WERI-Rb-1 (cell line): ENCODE measurements at regions not wholly inside any gene's neighbourhood (a gene's known extent, or its start where the extent isn't known, plus 50 kb on each side); places are given as distances from the start of the nearest gene placed in this dataset.

Source experiments
- DNase-seq: peaks from one replicate; pipeline ENCODE4 v3.0.0-alpha.2; 2020
- H3K27ac ChIP-seq: fragments of 250-450 bp; sonication (Bioruptor Pico); 2 replicates; pipeline ENCODE4 v1.5.1; 2020; ENCODE audit warnings: mild to moderate bottlenecking, moderate library complexity
- H3K27me3 ChIP-seq: fragments of 250-450 bp; sonication (Bioruptor Pico); 2 replicates; pipeline ENCODE4 v1.5.1; 2021; ENCODE audit warnings: mild to moderate bottlenecking, low read depth, moderate library complexity; ENCODE audit not compliant: insufficient read depth, severe bottlenecking
- H3K36me3 ChIP-seq: fragments of 250-450 bp; sonication (Bioruptor Pico); 2 replicates; pipeline ENCODE4 v1.5.1; 2020; ENCODE audit warnings: mild to moderate bottlenecking, moderate library complexity
- H3K4me3 ChIP-seq: 2 replicates; pipeline ENCODE4 v1.5.1; 2011; ENCODE audit warnings: low read depth, mild to moderate bottlenecking, control low read depth, low read length
- H3K9me3 ChIP-seq: fragments of 250-450 bp; sonication (Bioruptor Pico); 2 replicates; pipeline ENCODE4 v1.5.1; 2021; ENCODE audit warnings: mild to moderate bottlenecking, moderate library complexity; ENCODE audit not compliant: severe bottlenecking
- TF ChIP-seq, protein P1 (sequence below): IDR thresholded peaks from 2 replicates; pipeline ENCODE4 v1.5.1; 2011; ENCODE audit warnings: low read depth, mild to moderate bottlenecking, control low read depth, inconsistent platforms, low read length

DNA sequence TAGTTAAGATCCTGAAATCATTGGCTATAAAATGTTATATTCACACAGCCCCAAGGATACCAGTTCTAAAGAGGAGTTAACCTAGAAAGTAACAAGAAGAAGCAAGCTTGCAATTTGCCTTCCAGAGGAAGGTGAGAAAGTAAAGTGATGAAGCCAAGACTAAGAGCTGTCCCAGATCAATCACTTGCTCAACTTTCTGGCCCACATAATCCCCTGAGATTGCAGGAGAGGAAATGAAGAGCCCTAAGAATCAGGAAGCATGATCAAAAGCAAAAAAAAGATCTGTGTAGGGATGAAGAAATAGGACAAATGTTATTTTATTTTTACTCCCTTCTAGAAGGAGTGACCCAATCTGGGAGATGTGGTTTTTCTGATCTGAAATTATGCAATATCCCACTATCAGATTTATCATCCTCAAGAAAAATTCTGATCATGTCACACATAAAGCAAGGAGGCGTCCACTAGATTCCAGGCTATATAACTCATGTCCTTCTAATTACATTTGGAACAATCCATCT, 180.3 kb upstream of the GUCY1A2 start:
- DNase-seq: no peak
- no peaks in the 10 kb centered on the region for H3K27me3 ChIP-seq
- TF ChIP-seq, protein P1, sequence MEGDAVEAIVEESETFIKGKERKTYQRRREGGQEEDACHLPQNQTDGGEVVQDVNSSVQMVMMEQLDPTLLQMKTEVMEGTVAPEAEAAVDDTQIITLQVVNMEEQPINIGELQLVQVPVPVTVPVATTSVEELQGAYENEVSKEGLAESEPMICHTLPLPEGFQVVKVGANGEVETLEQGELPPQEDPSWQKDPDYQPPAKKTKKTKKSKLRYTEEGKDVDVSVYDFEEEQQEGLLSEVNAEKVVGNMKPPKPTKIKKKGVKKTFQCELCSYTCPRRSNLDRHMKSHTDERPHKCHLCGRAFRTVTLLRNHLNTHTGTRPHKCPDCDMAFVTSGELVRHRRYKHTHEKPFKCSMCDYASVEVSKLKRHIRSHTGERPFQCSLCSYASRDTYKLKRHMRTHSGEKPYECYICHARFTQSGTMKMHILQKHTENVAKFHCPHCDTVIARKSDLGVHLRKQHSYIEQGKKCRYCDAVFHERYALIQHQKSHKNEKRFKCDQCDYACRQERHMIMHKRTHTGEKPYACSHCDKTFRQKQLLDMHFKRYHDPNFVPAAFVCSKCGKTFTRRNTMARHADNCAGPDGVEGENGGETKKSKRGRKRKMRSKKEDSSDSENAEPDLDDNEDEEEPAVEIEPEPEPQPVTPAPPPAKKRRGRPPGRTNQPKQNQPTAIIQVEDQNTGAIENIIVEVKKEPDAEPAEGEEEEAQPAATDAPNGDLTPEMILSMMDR: no peak
- H3K27ac ChIP-seq: no peak overlapping the region
- no peaks in the 10 kb centered on the region for H3K36me3 ChIP-seq
- H3K4me3 ChIP-seq: no peak overlapping the region
- no peaks in the 10 kb centered on the region for H3K9me3 ChIP-seq

DNA sequence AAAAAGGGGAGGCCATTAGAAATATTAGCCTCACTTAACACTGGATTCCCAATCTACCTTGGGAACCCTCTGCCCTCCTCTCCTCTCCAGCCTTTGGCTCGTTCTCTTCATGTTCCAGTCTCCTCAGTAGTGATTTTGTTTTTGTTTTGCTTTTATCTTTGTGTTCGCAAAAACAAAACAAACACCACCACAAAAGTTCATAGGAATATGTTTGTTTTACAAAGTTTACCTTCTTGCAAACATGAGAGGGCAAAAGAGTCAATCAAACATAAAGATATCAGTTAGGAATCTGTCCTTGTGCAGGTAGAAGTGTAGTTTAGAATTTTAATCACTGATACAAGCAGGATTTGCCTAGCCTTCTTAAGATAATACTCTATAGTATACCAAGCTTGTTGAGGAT, 179.7 kb upstream of the GUCY1A2 start:
- no peak overlapping the region for H3K4me3 ChIP-seq

DNA sequence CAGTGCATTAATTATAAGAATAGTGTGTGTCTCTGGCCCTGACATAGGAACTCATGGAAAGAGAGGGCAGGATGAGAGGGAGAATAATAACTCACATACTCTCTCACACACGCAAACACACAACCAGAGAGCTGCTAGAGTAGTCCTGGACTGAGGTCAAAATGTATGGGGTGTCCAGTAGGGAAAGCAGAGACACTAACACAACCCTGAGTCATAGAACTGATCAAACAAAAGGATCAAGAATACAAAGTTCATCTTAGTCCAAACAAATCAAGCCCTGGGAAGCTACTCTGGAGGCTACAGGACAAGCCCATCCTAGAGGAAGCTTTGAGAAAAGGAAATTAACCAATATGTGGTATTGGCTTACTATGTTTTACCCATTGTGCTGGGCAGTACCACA, 178.5 kb upstream of the GUCY1A2 start:
- no peak for DNase-seq
- Histone ChIP-seq H3K9me3 (no peaks in the 10 kb centered on the region), H3K27ac (no peak overlapping the region), H3K36me3 (no peaks in the 10 kb centered on the region), H3K4me3 (no peak overlapping the region), H3K27me3 (no peaks in the 10 kb centered on the region)
- TF ChIP-seq, protein P1: no peak

More for the DNA sequence above, 179.7 kb upstream of the GUCY1A2 start:
- DNase-seq: no peak
- no peaks in the 10 kb centered on the region for H3K27me3 ChIP-seq
- no peak overlapping the region for H3K27ac ChIP-seq
- H3K36me3 ChIP-seq: no peaks in the 10 kb centered on the region
- TF ChIP-seq, protein P1: no peak
- no peaks in the 10 kb centered on the region for H3K9me3 ChIP-seq

DNA sequence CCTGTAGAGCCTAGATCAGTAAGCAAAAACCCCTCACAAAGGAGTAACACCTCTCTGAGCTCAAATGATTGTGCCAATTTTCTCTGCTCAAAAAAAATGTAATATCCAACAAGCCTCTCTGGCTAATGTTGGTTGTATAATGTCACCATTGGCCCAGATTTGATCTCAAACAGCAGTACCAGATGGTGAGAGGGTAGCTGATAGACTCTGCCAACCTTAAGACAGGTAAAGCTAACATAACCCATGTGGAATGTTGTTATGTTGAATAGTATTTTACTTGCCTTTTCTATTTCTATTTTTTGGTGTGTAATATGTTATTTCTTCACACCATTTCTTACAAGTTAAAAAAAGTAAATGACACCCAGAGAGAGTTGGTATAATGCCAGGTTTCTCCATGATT, 166.7 kb upstream of the GUCY1A2 start:
- Histone ChIP-seq H3K27ac (no peak overlapping the region), H3K36me3 (no peaks in the 10 kb centered on the region), H3K27me3 (no peaks in the 10 kb centered on the region), H3K9me3 (no peaks in the 10 kb centered on the region), H3K4me3 (no peak overlapping the region)
- no peak for DNase-seq
- TF ChIP-seq, protein P1: no peak

DNA sequence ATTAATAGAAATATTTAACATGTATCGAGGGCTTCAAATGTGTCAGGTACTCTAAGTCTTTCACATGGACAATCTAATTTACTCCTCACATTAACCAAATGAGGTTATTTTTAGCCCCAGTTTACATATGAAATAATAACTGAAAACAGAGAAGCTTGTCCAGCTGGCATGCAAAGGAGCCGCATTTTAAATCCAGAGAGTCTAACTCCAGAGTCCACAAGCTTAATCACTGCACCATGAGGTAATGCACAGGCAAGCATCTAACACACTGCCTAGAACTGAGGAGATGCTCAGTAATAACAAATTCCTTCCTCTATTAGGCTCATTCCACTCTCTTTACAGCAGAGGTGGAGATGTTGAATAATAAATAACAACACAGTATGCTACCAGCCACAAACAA, 165.7 kb upstream of the GUCY1A2 start:
- no peaks in the 10 kb centered on the region for H3K36me3 ChIP-seq
- no peaks in the 10 kb centered on the region for H3K27me3 ChIP-seq
- no peaks in the 10 kb centered on the region for H3K9me3 ChIP-seq
- H3K4me3 ChIP-seq: no peak overlapping the region
- H3K27ac ChIP-seq: no peak overlapping the region
- DNase-seq: no peak
- TF ChIP-seq, protein P1: no peak

DNA sequence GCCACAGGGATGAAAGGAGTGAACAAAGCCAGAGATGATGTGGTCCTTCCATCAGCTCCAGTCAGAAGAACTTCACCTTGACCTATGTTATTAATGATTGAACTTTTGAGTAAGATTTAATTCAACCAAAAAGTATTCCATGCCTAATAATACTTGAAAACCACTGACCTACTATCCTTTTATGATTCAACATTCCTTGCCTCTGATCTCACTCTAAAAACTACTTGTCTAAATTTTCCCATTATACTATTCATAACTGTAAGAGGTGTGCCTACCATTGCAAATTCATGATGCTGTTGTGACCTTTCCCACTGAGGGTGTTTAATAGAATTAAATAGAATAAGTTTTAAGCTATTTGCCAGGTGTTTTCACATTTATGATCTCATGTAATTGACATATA, 164.7 kb upstream of the GUCY1A2 start:
- Histone ChIP-seq H3K27me3 (no peaks in the 10 kb centered on the region), H3K36me3 (no peaks in the 10 kb centered on the region), H3K4me3 (no peak overlapping the region), H3K27ac (no peak overlapping the region), H3K9me3 (no peaks in the 10 kb centered on the region)
- TF ChIP-seq, protein P1: no peak
- DNase-seq: no peak
